BLaER1 (cell line): ENCODE measurements at regions not wholly inside any gene's neighbourhood (a gene's known extent, or its start where the extent isn't known, plus 50 kb on each side); places are given as distances from the start of the nearest gene placed in this dataset.

Experiments used
- H3K27ac ChIP-seq: shearing (Covaris generic); formaldehyde crosslinking; 2 replicates; pipeline ENCODE4 v1.8.1; 2022
- H3K27me3 ChIP-seq: shearing (Covaris generic); formaldehyde crosslinking; 2 replicates; pipeline ENCODE4 v1.8.1; 2022
- H3K36me3 ChIP-seq: shearing (Covaris generic); formaldehyde crosslinking; 2 replicates; pipeline ENCODE4 v1.8.1; 2022
- H3K4me1 ChIP-seq: shearing (Covaris generic); formaldehyde crosslinking; 2 replicates; pipeline ENCODE4 v1.8.1; 2022
- H3K4me2 ChIP-seq: shearing (Covaris generic); formaldehyde crosslinking; 2 replicates; pipeline ENCODE4 v1.8.1; 2022
- H3K4me3 ChIP-seq: shearing (Covaris generic); formaldehyde crosslinking; 2 replicates; pipeline ENCODE4 v1.8.1; 2022
- H3K9ac ChIP-seq: shearing (Covaris generic); formaldehyde crosslinking; 2 replicates; pipeline ENCODE4 v1.8.1; 2022
- H3K9me3 ChIP-seq: shearing (Covaris generic); formaldehyde crosslinking; 2 replicates; pipeline ENCODE4 v1.8.1; 2022
- H4K20me1 ChIP-seq: shearing (Covaris generic); formaldehyde crosslinking; 2 replicates; pipeline ENCODE4 v1.8.1; 2022
- Cebpa-rat ChIP-seq: shearing (Covaris generic); IDR thresholded peaks from 2 replicates; pipeline ENCODE4 v1.8.1; 2022

- no peaks in the 10 kb centered on the region for H3K27me3 ChIP-seq
- H3K36me3 ChIP-seq: no peaks in the 10 kb centered on the region
- H3K9me3 ChIP-seq: no peaks in the 10 kb centered on the region
- H3K4me3 ChIP-seq: no peak overlapping the region
- TF ChIP-seq Cebpa-rat: no peak
- no peak overlapping the region for H3K27ac ChIP-seq
- no peak overlapping the region for H3K4me2 ChIP-seq
- no peak overlapping the region for H3K9ac ChIP-seq
- H3K4me1 ChIP-seq: peaks cover 16% of the 10 kb centered on the region
- H4K20me1 ChIP-seq: no peaks in the 10 kb centered on the region
These were observed 193.0 kb upstream of the C9orf72 start for GRCh38 chr9:27766073-27766835.

DNA sequence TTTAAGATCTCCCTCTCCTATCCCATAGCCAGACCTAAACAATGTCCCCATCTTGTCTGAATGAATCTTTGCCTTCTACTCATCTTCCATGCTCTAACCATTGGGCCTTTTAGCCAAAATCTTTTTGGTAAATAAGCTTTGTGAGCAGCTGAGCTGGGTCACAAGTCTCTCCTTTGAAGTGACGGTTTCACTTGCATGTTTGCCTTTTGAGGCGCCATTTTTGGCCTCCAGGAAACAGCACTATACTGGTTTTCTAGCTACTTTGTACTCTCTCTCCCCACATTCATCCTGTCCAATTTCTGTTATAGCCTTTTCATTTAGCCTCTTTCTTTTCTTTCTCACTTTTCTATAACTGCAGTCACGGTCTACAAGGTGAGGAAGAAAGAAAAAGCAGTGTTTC lies 195.5 kb upstream of the C9orf72 start:
- Histone ChIP-seq H3K4me1 (peaks cover 16% of the 10 kb centered on the region), H3K27me3 (no peaks in the 10 kb centered on the region), H3K4me3 (no peak overlapping the region), H3K36me3 (no peaks in the 10 kb centered on the region), H3K4me2 (peak overlapping the region; percentile 25), H3K9ac (no peak overlapping the region), H4K20me1 (no peaks in the 10 kb centered on the region), H3K27ac (no peak overlapping the region), H3K9me3 (no peaks in the 10 kb centered on the region)
- TF ChIP-seq Cebpa-rat: no peak

DNA sequence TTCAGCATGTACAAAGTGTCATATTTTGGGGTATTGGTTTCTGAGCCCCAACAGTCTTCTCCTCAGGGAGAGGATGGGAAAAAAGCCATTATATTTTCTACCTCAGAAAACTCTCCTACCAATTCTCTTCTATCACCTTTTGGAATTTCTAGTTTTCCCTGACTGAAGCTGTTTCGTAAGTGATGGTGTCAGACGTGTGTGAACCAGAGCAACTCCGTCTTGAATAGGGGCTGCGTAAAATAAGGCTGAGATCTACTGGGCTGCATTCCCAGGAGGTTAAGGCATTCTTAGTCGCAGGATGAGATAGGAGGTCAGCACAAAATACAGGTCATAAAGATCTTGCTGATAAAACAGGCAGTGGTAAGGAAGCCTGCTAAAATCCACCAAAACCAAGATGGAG lies 197.3 kb upstream of the C9orf72 start:
- no peak overlapping the region for H3K27ac ChIP-seq
- H3K9me3 ChIP-seq: no peaks in the 10 kb centered on the region
- no peak for TF ChIP-seq Cebpa-rat
- no peaks in the 10 kb centered on the region for H3K36me3 ChIP-seq
- H3K4me2 ChIP-seq: no peak overlapping the region
- no peaks in the 10 kb centered on the region for H3K27me3 ChIP-seq
- peaks cover 16% of the 10 kb centered on the region for H3K4me1 ChIP-seq
- H3K4me3 ChIP-seq: no peak overlapping the region
- no peaks in the 10 kb centered on the region for H4K20me1 ChIP-seq
- no peak overlapping the region for H3K9ac ChIP-seq

DNA sequence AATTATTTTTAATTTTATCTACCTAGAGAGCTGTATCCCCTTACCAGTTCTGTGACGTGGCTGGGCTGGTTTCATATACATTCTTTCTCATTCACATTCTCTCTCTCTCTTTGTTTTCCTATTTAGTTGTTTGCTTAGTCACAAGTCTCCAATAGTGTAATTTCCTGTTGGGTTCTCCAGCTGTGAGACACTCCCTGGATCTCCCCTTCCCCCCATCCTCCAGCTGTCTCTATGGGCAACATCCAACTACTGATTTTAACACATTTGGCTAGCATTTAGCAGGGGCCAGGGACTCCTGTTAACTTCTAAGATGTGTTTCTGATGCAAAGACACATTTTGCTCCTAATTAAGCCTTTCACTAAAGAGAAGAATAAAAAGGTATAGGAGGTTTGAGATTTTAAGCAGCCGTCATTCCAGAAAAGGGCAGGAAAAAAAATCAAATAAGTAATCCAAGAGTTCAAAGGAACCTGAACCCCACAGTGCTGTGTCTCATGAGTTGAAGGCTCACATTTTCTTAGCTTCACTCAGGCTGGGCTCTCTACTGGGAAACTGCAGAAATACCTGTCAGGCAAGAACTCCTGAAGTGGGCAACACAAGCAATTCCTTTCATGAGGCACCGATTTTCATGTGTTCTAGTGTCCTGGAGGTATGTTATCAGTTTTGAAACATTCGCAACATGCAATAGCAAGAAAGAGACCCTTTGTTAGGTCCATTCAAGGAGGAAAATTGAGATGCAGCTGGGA lies 198.7 kb upstream of the C9orf72 start:
- H3K4me3 ChIP-seq: no peak overlapping the region
- H3K4me1 ChIP-seq: peaks cover 9% of the 10 kb centered on the region
- H3K27ac ChIP-seq: no peak overlapping the region
- no peaks in the 10 kb centered on the region for H3K27me3 ChIP-seq
- H3K9me3 ChIP-seq: no peaks in the 10 kb centered on the region
- no peaks in the 10 kb centered on the region for H3K36me3 ChIP-seq
- TF ChIP-seq Cebpa-rat: no peak
- no peak overlapping the region for H3K9ac ChIP-seq
- no peaks in the 10 kb centered on the region for H4K20me1 ChIP-seq
- H3K4me2 ChIP-seq: no peak overlapping the region

DNA sequence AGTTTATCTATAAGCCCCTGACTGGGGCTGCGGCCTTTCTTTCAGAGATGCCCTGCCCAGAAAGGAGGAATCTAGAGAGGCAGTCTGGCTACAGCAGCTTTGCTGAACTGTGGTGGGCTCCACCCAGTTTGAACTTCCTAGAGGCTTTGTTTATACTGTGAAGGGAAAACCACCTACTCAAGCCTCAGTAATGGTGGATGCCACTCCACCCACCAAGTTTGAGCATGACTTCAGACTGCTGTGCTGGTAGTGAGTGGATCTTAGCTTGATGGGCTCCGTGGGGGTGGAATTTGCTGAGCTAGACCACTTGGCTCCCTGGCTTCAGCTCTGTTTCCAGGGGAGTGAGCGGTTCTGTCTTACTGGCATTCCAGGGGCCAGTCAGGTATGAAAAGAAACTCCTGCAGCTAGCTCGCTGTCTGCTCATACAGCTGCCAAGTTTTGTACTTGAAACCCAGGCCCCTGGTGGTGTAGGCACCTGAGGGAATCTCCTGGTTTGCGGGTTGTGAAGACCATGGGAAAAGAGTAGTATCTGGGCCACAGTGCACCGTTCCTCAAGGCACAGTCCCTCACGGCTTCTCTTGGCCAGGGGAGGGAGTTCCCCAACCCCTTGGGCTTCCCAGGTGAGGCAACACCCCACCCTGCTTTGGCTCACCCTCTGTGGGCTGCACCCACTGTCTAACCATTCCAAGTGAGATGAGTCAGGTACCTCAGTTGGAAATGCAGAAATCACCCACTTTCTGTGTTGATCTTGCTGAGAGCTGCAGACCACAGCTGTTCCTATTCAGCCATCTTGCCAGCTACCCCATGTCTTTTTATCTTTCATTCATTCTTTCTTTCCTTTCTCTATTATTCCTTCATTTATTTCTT lies 211.8 kb upstream of the C9orf72 start:
- Histone ChIP-seq H4K20me1 (no peaks in the 10 kb centered on the region), H3K36me3 (no peaks in the 10 kb centered on the region), H3K9me3 (peaks cover 32% of the 10 kb centered on the region), H3K4me3 (no peak overlapping the region), H3K27ac (no peak overlapping the region), H3K27me3 (no peaks in the 10 kb centered on the region), H3K9ac (no peak overlapping the region), H3K4me1 (no peaks in the 10 kb centered on the region), H3K4me2 (no peak overlapping the region)
- TF ChIP-seq Cebpa-rat: no peak

GRCh38 chr9:27785714-27786100 lies 212.4 kb upstream of the C9orf72 start:
- Histone ChIP-seq H3K4me3 (no peak overlapping the region), H3K9ac (no peak overlapping the region), H3K27me3 (no peaks in the 10 kb centered on the region), H4K20me1 (no peaks in the 10 kb centered on the region), H3K4me2 (no peak overlapping the region), H3K36me3 (no peaks in the 10 kb centered on the region), H3K4me1 (no peaks in the 10 kb centered on the region), H3K9me3 (peaks cover 30% of the 10 kb centered on the region), H3K27ac (no peak overlapping the region)
- TF ChIP-seq Cebpa-rat: no peak

GRCh38 chr9:27787891-27788290 lies 214.6 kb upstream of the C9orf72 start:
- Histone ChIP-seq H3K9me3 (peaks cover 29% of the 10 kb centered on the region), H3K9ac (no peak overlapping the region), H3K36me3 (no peaks in the 10 kb centered on the region), H3K4me3 (no peak overlapping the region), H3K27ac (no peak overlapping the region), H3K4me1 (no peaks in the 10 kb centered on the region), H3K4me2 (no peak overlapping the region), H3K27me3 (no peaks in the 10 kb centered on the region), H4K20me1 (no peaks in the 10 kb centered on the region)
- TF ChIP-seq Cebpa-rat: no peak

GRCh38 chr9:27791311-27791710 lies 218.0 kb upstream of the C9orf72 start:
- Histone ChIP-seq H3K27ac (no peak overlapping the region), H3K27me3 (no peaks in the 10 kb centered on the region), H3K9me3 (peaks cover 18% of the 10 kb centered on the region), H3K9ac (no peak overlapping the region), H3K4me1 (no peaks in the 10 kb centered on the region), H3K4me2 (no peak overlapping the region), H3K36me3 (no peaks in the 10 kb centered on the region), H3K4me3 (no peak overlapping the region), H4K20me1 (no peaks in the 10 kb centered on the region)
- no peak for TF ChIP-seq Cebpa-rat

- no peak overlapping the region for H3K9ac ChIP-seq
- H3K27me3 ChIP-seq: no peaks in the 10 kb centered on the region
- no peaks in the 10 kb centered on the region for H3K4me1 ChIP-seq
- no peaks in the 10 kb centered on the region for H3K36me3 ChIP-seq
- no peak overlapping the region for H3K27ac ChIP-seq
- no peak overlapping the region for H3K4me3 ChIP-seq
- H3K4me2 ChIP-seq: no peak overlapping the region
- H3K9me3 ChIP-seq: peaks cover 18% of the 10 kb centered on the region
- TF ChIP-seq Cebpa-rat: no peak
- no peaks in the 10 kb centered on the region for H4K20me1 ChIP-seq
These were observed 219.8 kb upstream of the C9orf72 start for GRCh38 chr9:27792971-27793689.
